GM18526 (cell line): ENCODE measurements at regions not wholly inside any gene's neighbourhood (a gene's known extent, or its start where the extent isn't known, plus 50 kb on each side); places are given as distances from the start of the nearest gene placed in this dataset.
A peak's percentile ranks its signal among the peaks of the same experiment; 100 is the strongest.

Experiments
- POLR2A ChIP-seq: IDR thresholded peaks from 3 replicates; pipeline ENCODE4 v1.6.1; 2011; ENCODE audit not compliant: insufficient read length; ENCODE audit errors: extremely low read depth

DNA sequence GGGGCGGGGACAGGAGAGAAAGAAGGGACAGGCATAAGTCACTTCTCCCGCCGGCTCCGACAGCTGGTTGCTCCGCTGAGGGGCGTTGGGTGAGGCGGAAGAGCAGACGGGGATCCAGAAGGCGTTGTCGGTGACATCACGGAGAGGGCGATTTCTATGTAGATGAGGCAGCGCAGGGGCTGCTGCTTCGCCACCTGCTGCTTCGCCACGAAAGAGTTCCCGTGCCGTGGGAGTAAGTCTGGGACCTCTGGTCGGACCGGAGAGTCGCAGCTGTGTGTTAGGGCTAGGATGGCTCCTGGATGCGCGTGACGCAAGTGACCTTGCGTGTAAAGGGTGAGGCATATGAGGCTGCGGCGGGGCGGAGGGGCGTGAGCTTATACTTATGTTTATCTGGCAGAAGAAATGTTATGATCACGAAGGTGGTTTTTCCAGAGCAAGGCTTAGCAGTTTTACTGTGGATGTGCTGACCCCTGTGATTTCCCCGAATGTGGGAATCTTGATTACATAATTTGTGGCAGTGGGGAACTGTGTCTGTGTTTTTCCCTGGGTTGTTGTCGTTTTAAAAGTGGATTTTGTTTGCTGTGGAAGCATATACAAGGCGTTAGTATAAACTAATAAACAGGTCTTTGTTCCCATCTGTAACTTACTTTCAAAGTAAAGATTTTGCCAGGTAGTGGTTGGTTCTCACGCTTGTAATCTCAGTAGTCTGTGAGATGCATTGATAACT is 52.8 kb downstream of the PPIAL4A start:
- peak; percentile 83 for TF ChIP-seq POLR2A

DNA sequence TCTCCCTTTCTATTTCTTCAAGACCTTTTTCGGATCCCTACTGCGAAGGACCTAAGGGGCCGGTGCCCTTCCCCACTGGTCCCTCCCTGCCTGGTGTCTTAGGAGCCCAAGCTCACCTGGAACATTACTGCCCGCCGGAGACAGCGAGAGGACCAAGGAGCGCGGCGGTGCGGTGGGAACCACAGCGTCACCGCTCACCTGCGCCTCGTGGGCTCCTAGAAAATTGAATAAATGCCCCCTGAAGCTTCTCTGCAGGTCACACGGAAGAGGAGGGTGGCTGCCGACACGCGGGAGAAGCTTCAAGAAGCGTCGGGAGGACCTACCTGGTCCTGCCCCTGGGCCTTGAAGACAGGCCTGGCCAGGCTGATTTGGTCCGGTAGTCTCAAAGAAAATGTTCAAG is 65.2 kb downstream of the PPIAL4A start:
- TF ChIP-seq POLR2A: no peak
